ENCODE measurements at regions not wholly inside any gene's neighbourhood (a gene's known extent, or its start where the extent isn't known, plus 50 kb on each side); places are given as distances from the start of the nearest gene placed in this dataset.

- Mint-ChIP-seq H3K4me1 (no peaks in the 10 kb centered on the region), H3K4me3 (no peak overlapping the region), H3K9me3 (no peaks in the 10 kb centered on the region), H3K27ac (peak overlapping the region in 1 of 2 donors; percentile 87), H3K27me3 (peaks cover 11% of the 10 kb centered on the region)
- no peak for DNase-seq
- ATAC-seq = no peak
These were observed 155.2 kb downstream of the TMEM18 start for GRCh38 chr2:521853-522530.

- DNase-seq = no peak
- peaks cover 11% of the 10 kb centered on the region for H3K27me3 Mint-ChIP-seq
These were observed 156.4 kb downstream of the TMEM18 start for GRCh38 chr2:520663-521340.

GRCh38 chr2:516944-517343 is 160.3 kb downstream of the TMEM18 start:
- H3K4me1 Mint-ChIP-seq = no peaks in the 10 kb centered on the region
- H3K9me3 Mint-ChIP-seq = no peaks in the 10 kb centered on the region
- no peak for ATAC-seq

More at GRCh38 chr2:520663-521340, 156.4 kb downstream of the TMEM18 start:
- no peak for ATAC-seq
- peak overlapping the region in 1 of 2 donors; percentile 22 for H3K27ac Mint-ChIP-seq
- H3K4me1 Mint-ChIP-seq = no peaks in the 10 kb centered on the region
- no peaks in the 10 kb centered on the region for H3K9me3 Mint-ChIP-seq
- no peak overlapping the region for H3K4me3 Mint-ChIP-seq

GRCh38 chr2:516131-516530 is 161.1 kb downstream of the TMEM18 start:
- H3K27me3 Mint-ChIP-seq = no peaks in the 10 kb centered on the region
- DNase-seq = no peak
- no peaks in the 10 kb centered on the region for H3K4me1 Mint-ChIP-seq
- H3K9me3 Mint-ChIP-seq = peaks cover 0 to under 1% of the 10 kb centered on the region in 2 donors
- H3K27ac Mint-ChIP-seq = no peak overlapping the region
- no peak overlapping the region for H3K4me3 Mint-ChIP-seq
- ATAC-seq = no peak

More at GRCh38 chr2:516944-517343, 160.3 kb downstream of the TMEM18 start:
- Mint-ChIP-seq H3K4me3 (no peak overlapping the region), H3K27ac (no peak overlapping the region), H3K27me3 (no peaks in the 10 kb centered on the region)
- DNase-seq = no peak

GRCh38 chr2:515441-516127 is 161.6 kb downstream of the TMEM18 start:
- ATAC-seq = no peak
- Mint-ChIP-seq H3K4me3 (no peak overlapping the region), H3K27me3 (no peaks in the 10 kb centered on the region), H3K9me3 (peaks cover 5 to 6% of the 10 kb centered on the region in 2 donors), H3K27ac (no peak overlapping the region), H3K4me1 (no peaks in the 10 kb centered on the region)
- DNase-seq = no peak

GRCh38 chr2:513981-514706 is 163.1 kb downstream of the TMEM18 start:
- Mint-ChIP-seq H3K27me3 (no peaks in the 10 kb centered on the region), H3K4me1 (no peaks in the 10 kb centered on the region), H3K27ac (peak overlapping the region in 1 of 2 donors; percentile 24), H3K4me3 (no peak overlapping the region), H3K9me3 (peaks cover 5 to 14% of the 10 kb centered on the region in 2 donors)
- DNase-seq (no peak), ATAC-seq (no peak)

- H3K27me3 Mint-ChIP-seq = no peaks in the 10 kb centered on the region
- no peak for ATAC-seq
- H3K4me1 Mint-ChIP-seq = no peaks in the 10 kb centered on the region
- H3K9me3 Mint-ChIP-seq = peaks cover 5 to 14% of the 10 kb centered on the region in 2 donors
- no peak overlapping the region for H3K27ac Mint-ChIP-seq
- H3K4me3 Mint-ChIP-seq = no peak overlapping the region
- no peak for DNase-seq
These were observed 166.4 kb downstream of the TMEM18 start for GRCh38 chr2:510839-511238.

GRCh38 chr2:509888-510287 is 167.3 kb downstream of the TMEM18 start:
- H3K4me3 Mint-ChIP-seq = no peak overlapping the region
- no peak for DNase-seq
- H3K4me1 Mint-ChIP-seq = no peaks in the 10 kb centered on the region
- H3K9me3 Mint-ChIP-seq = peaks cover 5 to 14% of the 10 kb centered on the region in 2 donors
- H3K27ac Mint-ChIP-seq = no peak overlapping the region
- no peaks in the 10 kb centered on the region for H3K27me3 Mint-ChIP-seq
- no peak for ATAC-seq

- H3K4me3 Mint-ChIP-seq = no peak overlapping the region
- DNase-seq (no peak), ATAC-seq (no peak)
- H3K4me1 Mint-ChIP-seq = no peaks in the 10 kb centered on the region
- peaks cover 5 to 14% of the 10 kb centered on the region in 2 donors for H3K9me3 Mint-ChIP-seq
- peak overlapping the region in 1 of 2 donors; percentile 12 for H3K27ac Mint-ChIP-seq
- H3K27me3 Mint-ChIP-seq = no peaks in the 10 kb centered on the region
These were observed 169.1 kb downstream of the TMEM18 start for GRCh38 chr2:508121-508520.

- DNase-seq = no peak
- no peak overlapping the region for H3K4me3 Mint-ChIP-seq
- peaks cover 5 to 14% of the 10 kb centered on the region in 2 donors for H3K9me3 Mint-ChIP-seq
- no peak for ATAC-seq
- H3K4me1 Mint-ChIP-seq = no peaks in the 10 kb centered on the region
- no peak overlapping the region for H3K27ac Mint-ChIP-seq
- H3K27me3 Mint-ChIP-seq = peaks cover 5% of the 10 kb centered on the region
These were observed 170.3 kb downstream of the TMEM18 start for GRCh38 chr2:506866-507265.

GRCh38 chr2:506451-506850 is 170.8 kb downstream of the TMEM18 start:
- ATAC-seq = no peak
- Mint-ChIP-seq H3K9me3 (peaks cover 5 to 14% of the 10 kb centered on the region in 2 donors), H3K4me3 (no peak overlapping the region), H3K4me1 (no peaks in the 10 kb centered on the region), H3K27ac (no peak overlapping the region), H3K27me3 (peaks cover 8% of the 10 kb centered on the region)
- no peak for DNase-seq

GRCh38 chr2:505941-506340 is 171.3 kb downstream of the TMEM18 start:
- Mint-ChIP-seq H3K4me1 (no peaks in the 10 kb centered on the region), H3K27me3 (peaks cover 8% of the 10 kb centered on the region), H3K9me3 (peaks cover 4 to 11% of the 10 kb centered on the region in 2 donors), H3K27ac (no peak overlapping the region), H3K4me3 (no peak overlapping the region)
- DNase-seq (no peak), ATAC-seq (no peak)

- H3K4me3 Mint-ChIP-seq = no peak overlapping the region
- no peak for DNase-seq
- no peaks in the 10 kb centered on the region for H3K9me3 Mint-ChIP-seq
- peaks cover 8% of the 10 kb centered on the region for H3K27me3 Mint-ChIP-seq
- no peaks in the 10 kb centered on the region for H3K4me1 Mint-ChIP-seq
- no peak for ATAC-seq
- H3K27ac Mint-ChIP-seq = no peak overlapping the region
These were observed 173.8 kb downstream of the TMEM18 start for GRCh38 chr2:503288-503999.

GRCh38 chr2:502831-503230 is 174.4 kb downstream of the TMEM18 start:
- ATAC-seq (no peak), DNase-seq (no peak)
- no peak overlapping the region for H3K27ac Mint-ChIP-seq

GRCh38 chr2:501667-502066 is 175.5 kb downstream of the TMEM18 start:
- ATAC-seq (no peak), DNase-seq (no peak)
- no peak overlapping the region for H3K27ac Mint-ChIP-seq
- H3K4me1 Mint-ChIP-seq = no peaks in the 10 kb centered on the region
- H3K27me3 Mint-ChIP-seq = peaks cover 8% of the 10 kb centered on the region
- H3K4me3 Mint-ChIP-seq = no peak overlapping the region
- H3K9me3 Mint-ChIP-seq = no peaks in the 10 kb centered on the region

More at GRCh38 chr2:502831-503230, 174.4 kb downstream of the TMEM18 start:
- no peaks in the 10 kb centered on the region for H3K4me1 Mint-ChIP-seq
- no peak overlapping the region for H3K4me3 Mint-ChIP-seq
- no peaks in the 10 kb centered on the region for H3K9me3 Mint-ChIP-seq
- H3K27me3 Mint-ChIP-seq = peaks cover 8% of the 10 kb centered on the region

All from stimulated activated naive CD8-positive, alpha-beta T cell treated with anti-CD3 and anti-CD28 coated beads, Interleukin-15, amount 100 ng/mL, for 72 hours (primary cell).